ENCODE measurements at regions not wholly inside any gene's neighbourhood (a gene's known extent, or its start where the extent isn't known, plus 50 kb on each side); places are given as distances from the start of the nearest gene placed in this dataset.

DNA sequence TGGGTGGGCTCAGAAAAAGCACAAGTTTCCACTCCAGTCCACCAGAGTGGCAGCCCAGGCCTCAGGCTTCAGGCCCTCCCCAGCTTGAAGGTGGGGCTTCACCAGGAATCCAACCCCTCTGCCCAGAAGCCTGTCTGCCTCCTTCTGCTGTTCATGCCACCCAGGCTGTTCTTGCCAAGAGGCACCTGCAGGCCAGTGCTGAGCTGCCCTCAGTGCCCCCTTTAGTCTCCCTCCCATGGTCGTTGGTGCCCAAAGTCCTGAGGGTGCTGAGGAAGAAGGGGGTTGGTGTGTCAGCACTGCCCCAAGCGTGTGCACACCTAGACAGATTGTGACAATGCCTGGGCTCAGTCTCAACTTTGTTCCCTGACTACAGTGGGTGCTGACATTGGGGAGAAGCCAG is 475.3 kb downstream of the EPHA5 start:
- TF ChIP-seq JUN (IDR thresholded peaks at IDR 0.05; ENCODE audit: low read depth, low read length) (no peak), POLR2AphosphoS5 (IDR thresholded peaks at IDR 0.05; ENCODE audit: low read depth, low read length) (no peak), EZH2 (IDR thresholded peaks at IDR 0.05; ENCODE audit: low read depth, low read length, severe bottlenecking) (no peak), GABPA (IDR thresholded peaks at IDR 0.05; ENCODE audit: borderline replicate concordance, insufficient read depth, low read length) (no peak), RFX5 (IDR thresholded peaks at IDR 0.05; ENCODE audit: borderline replicate concordance, low read depth, low read length) (no peak)
- TF ChIP-seq, protein P1, sequence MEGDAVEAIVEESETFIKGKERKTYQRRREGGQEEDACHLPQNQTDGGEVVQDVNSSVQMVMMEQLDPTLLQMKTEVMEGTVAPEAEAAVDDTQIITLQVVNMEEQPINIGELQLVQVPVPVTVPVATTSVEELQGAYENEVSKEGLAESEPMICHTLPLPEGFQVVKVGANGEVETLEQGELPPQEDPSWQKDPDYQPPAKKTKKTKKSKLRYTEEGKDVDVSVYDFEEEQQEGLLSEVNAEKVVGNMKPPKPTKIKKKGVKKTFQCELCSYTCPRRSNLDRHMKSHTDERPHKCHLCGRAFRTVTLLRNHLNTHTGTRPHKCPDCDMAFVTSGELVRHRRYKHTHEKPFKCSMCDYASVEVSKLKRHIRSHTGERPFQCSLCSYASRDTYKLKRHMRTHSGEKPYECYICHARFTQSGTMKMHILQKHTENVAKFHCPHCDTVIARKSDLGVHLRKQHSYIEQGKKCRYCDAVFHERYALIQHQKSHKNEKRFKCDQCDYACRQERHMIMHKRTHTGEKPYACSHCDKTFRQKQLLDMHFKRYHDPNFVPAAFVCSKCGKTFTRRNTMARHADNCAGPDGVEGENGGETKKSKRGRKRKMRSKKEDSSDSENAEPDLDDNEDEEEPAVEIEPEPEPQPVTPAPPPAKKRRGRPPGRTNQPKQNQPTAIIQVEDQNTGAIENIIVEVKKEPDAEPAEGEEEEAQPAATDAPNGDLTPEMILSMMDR (IDR thresholded peaks at IDR 0.05; ENCODE audit: control extremely low read depth in 1 of 3, insufficient read depth in 1 of 3, low read depth in 1 of 3, low read length in 3 of 3) = no peak
- TF ChIP-seq, protein P2, sequence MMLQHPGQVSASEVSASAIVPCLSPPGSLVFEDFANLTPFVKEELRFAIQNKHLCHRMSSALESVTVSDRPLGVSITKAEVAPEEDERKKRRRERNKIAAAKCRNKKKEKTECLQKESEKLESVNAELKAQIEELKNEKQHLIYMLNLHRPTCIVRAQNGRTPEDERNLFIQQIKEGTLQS (IDR thresholded peaks at IDR 0.05; ENCODE audit: insufficient read depth, low read depth, low read length) = no peak
- TF ChIP-seq, protein P3, sequence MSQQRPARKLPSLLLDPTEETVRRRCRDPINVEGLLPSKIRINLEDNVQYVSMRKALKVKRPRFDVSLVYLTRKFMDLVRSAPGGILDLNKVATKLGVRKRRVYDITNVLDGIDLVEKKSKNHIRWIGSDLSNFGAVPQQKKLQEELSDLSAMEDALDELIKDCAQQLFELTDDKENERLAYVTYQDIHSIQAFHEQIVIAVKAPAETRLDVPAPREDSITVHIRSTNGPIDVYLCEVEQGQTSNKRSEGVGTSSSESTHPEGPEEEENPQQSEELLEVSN (IDR thresholded peaks at IDR 0.05) = no peak
